HG02763 (cell line): ENCODE measurements at regions not wholly inside any gene's neighbourhood (a gene's known extent, or its start where the extent isn't known, plus 50 kb on each side); places are given as distances from the start of the nearest gene placed in this dataset.

Experiments
- ATAC-seq: cut with Tn5 transposase; IDR thresholded peaks from one replicate; pipeline ENCODE4 v1.9.1; 2021; ENCODE audit warnings: mild to moderate bottlenecking, moderate library complexity; ENCODE audit not compliant: unreplicated experiment

GRCh38 chr16:85498607-85499006 is 114.5 kb upstream of the GSE1 start:
- no peak for ATAC-seq

- ATAC-seq, result no peak
Measured at GRCh38 chr16:85500220-85500619, 112.9 kb upstream of the GSE1 start.

GRCh38 chr16:85501900-85502299 is 111.2 kb upstream of the GSE1 start:
- ATAC-seq, result no peak

GRCh38 chr16:85502357-85502756 is 110.8 kb upstream of the GSE1 start:
- no peak for ATAC-seq

- no peak for ATAC-seq
Measured at GRCh38 chr16:85503679-85504231, 109.4 kb upstream of the GSE1 start.

GRCh38 chr16:85504242-85504641 is 108.9 kb upstream of the GSE1 start:
- no peak for ATAC-seq

GRCh38 chr16:85505794-85506634 is 107.1 kb upstream of the GSE1 start:
- ATAC-seq, result no peak

- ATAC-seq, result no peak
Measured at GRCh38 chr16:85506635-85506911, 106.5 kb upstream of the GSE1 start.

- ATAC-seq, result no peak
Measured at GRCh38 chr16:85507342-85507741, 105.8 kb upstream of the GSE1 start.

GRCh38 chr16:85508388-85508787 is 104.7 kb upstream of the GSE1 start:
- no peak for ATAC-seq

- ATAC-seq, result no peak
Measured at GRCh38 chr16:85508993-85509392, 104.1 kb upstream of the GSE1 start.

GRCh38 chr16:85510041-85510659 is 103.0 kb upstream of the GSE1 start:
- ATAC-seq, result no peak

- no peak for ATAC-seq
Measured at GRCh38 chr16:85511938-85512807, 100.9 kb upstream of the GSE1 start.

- no peak for ATAC-seq
Measured at GRCh38 chr16:85512808-85513115, 100.4 kb upstream of the GSE1 start.

- no peak for ATAC-seq
Measured at GRCh38 chr16:85513180-85513579, 99.9 kb upstream of the GSE1 start.

- no peak for ATAC-seq
Measured at GRCh38 chr16:85513649-85514048, 99.5 kb upstream of the GSE1 start.

GRCh38 chr16:85514295-85514597 is 98.9 kb upstream of the GSE1 start:
- ATAC-seq, result no peak

GRCh38 chr16:85514598-85515318 is 98.4 kb upstream of the GSE1 start:
- ATAC-seq, result no peak

- no peak for ATAC-seq
Measured at GRCh38 chr16:85515319-85515745, 97.8 kb upstream of the GSE1 start.

GRCh38 chr16:85515830-85516397 is 97.2 kb upstream of the GSE1 start:
- no peak for ATAC-seq

GRCh38 chr16:85517154-85517553 is 96.0 kb upstream of the GSE1 start:
- no peak for ATAC-seq
